Activated T-cell treated with anti-CD3 and anti-CD28 coated beads, Interleukin-2, amount 50 U/mL, for 72 hours (primary cell): ENCODE measurements at regions not wholly inside any gene's neighbourhood (a gene's known extent, or its start where the extent isn't known, plus 50 kb on each side); places are given as distances from the start of the nearest gene placed in this dataset.
"Not testable (repeated sequence)": the region's sequence is repeated elsewhere in the genome, so short reads cannot be mapped to it uniquely, and the experiment has no call there.

Experiments
- ATAC-seq, 2 donors: fragments of 150-1000 bp; cut with Tn5 transposase; replicated peaks in 1 of 2; 2 replicates each; pipeline ENCODE4 v1.10.0; 2021; ENCODE audit warnings: moderate library complexity in 2 of 2, mild to moderate bottlenecking in 1 of 2
- DNase-seq, 2 donors: peaks; one replicate each; pipeline ENCODE4 v3.0.0; 2021 to 2022; ENCODE audit warnings: mixed read lengths in 1 of 2
- H3K27ac Mint-ChIP-seq: one replicate; pipeline ENCODE4 v1.8.0; 2022; ENCODE audit warnings: mild to moderate bottlenecking, moderate library complexity, mixed read lengths
- H3K27me3 Mint-ChIP-seq: one replicate; pipeline ENCODE4 v1.8.0; 2022; ENCODE audit warnings: low read depth, mixed read lengths
- H3K36me3 Mint-ChIP-seq, 2 donors: one replicate each; pipeline ENCODE4 v1.8.0; 2022; ENCODE audit warnings: mixed read lengths in 2 of 2, mild to moderate bottlenecking in 1 of 2; ENCODE audit not compliant: insufficient read depth in 2 of 2
- H3K4me1 Mint-ChIP-seq: one replicate; pipeline ENCODE4 v1.8.0; 2022; ENCODE audit warnings: low read depth, mixed read lengths
- H3K4me3 Mint-ChIP-seq, 2 donors: one replicate each; pipeline ENCODE4 v1.8.0; 2022; ENCODE audit warnings: mild to moderate bottlenecking in 2 of 2, mixed read lengths in 2 of 2, moderate library complexity in 2 of 2
- H3K9me3 Mint-ChIP-seq, 2 donors: one replicate each; pipeline ENCODE4 v1.8.0; 2022; ENCODE audit warnings: mixed read lengths in 2 of 2

- DNase-seq, result no peak
- Mint-ChIP-seq H3K27me3 (no peaks in the 10 kb centered on the region), H3K27ac (no peak overlapping the region), H3K4me1 (no peaks in the 10 kb centered on the region), H3K4me3 (no peak overlapping the region), H3K36me3 (no peaks in the 10 kb centered on the region), H3K9me3 (no peaks in the 10 kb centered on the region)
- no peak for ATAC-seq
These were observed 172.3 kb upstream of the NREP start for GRCh38 chr5:111929261-111929660.

GRCh38 chr5:111928511-111928910, 171.5 kb upstream of the NREP start:
- Mint-ChIP-seq H3K4me1 (no peaks in the 10 kb centered on the region), H3K4me3 (no peak overlapping the region), H3K9me3 (no peaks in the 10 kb centered on the region), H3K27me3 (no peaks in the 10 kb centered on the region), H3K36me3 (no peaks in the 10 kb centered on the region), H3K27ac (no peak overlapping the region)
- DNase-seq (no peak), ATAC-seq (no peak)

GRCh38 chr5:111927191-111927590, 170.2 kb upstream of the NREP start:
- no peak for DNase-seq
- Mint-ChIP-seq H3K9me3 (no peaks in the 10 kb centered on the region), H3K4me1 (no peaks in the 10 kb centered on the region), H3K4me3 (no peak overlapping the region), H3K36me3 (no peaks in the 10 kb centered on the region), H3K27me3 (no peaks in the 10 kb centered on the region), H3K27ac (no peak overlapping the region)
- ATAC-seq, result no peak

- no peaks in the 10 kb centered on the region for H3K9me3 Mint-ChIP-seq
- no peak overlapping the region for H3K27ac Mint-ChIP-seq
- ATAC-seq, result no peak
- H3K36me3 Mint-ChIP-seq, result no peaks in the 10 kb centered on the region
- no peak overlapping the region for H3K4me3 Mint-ChIP-seq
- H3K4me1 Mint-ChIP-seq, result no peaks in the 10 kb centered on the region
- DNase-seq, result no peak
- peaks cover 3% of the 10 kb centered on the region for H3K27me3 Mint-ChIP-seq
These were observed 169.0 kb upstream of the NREP start for GRCh38 chr5:111926026-111926425.

GRCh38 chr5:111922344-111922743, 165.3 kb upstream of the NREP start:
- H3K4me1 Mint-ChIP-seq, result no peaks in the 10 kb centered on the region
- H3K4me3 Mint-ChIP-seq, result no peak overlapping the region
- H3K36me3 Mint-ChIP-seq, result no peaks in the 10 kb centered on the region
- ATAC-seq (no peak), DNase-seq (no peak)
- H3K27ac Mint-ChIP-seq, result no peak overlapping the region
- H3K27me3 Mint-ChIP-seq, result peaks cover 6% of the 10 kb centered on the region
- H3K9me3 Mint-ChIP-seq, result peaks cover 0 to under 1% of the 10 kb centered on the region in 2 donors

GRCh38 chr5:111921691-111922090, 164.7 kb upstream of the NREP start:
- not testable (repeated sequence) for ATAC-seq, H3K4me1 Mint-ChIP-seq, H3K27ac Mint-ChIP-seq, H3K27me3 Mint-ChIP-seq, DNase-seq, H3K9me3 Mint-ChIP-seq, H3K4me3 Mint-ChIP-seq, H3K36me3 Mint-ChIP-seq

GRCh38 chr5:111914966-111915636, 158.1 kb upstream of the NREP start:
- DNase-seq, result no peak
- no peak for ATAC-seq
- Mint-ChIP-seq H3K4me1 (no peaks in the 10 kb centered on the region), H3K4me3 (no peak overlapping the region), H3K9me3 (peaks cover 0 to 2% of the 10 kb centered on the region in 2 donors), H3K36me3 (no peaks in the 10 kb centered on the region), H3K27me3 (peaks cover 6% of the 10 kb centered on the region), H3K27ac (peak overlapping the region; percentile 61)

- DNase-seq (no peak), ATAC-seq (no peak)
- Mint-ChIP-seq H3K4me1 (no peaks in the 10 kb centered on the region), H3K27ac (no peak overlapping the region), H3K27me3 (no peaks in the 10 kb centered on the region), H3K36me3 (peaks cover 0 to 1% of the 10 kb centered on the region in 2 donors), H3K9me3 (peaks cover 4 to 13% of the 10 kb centered on the region in 2 donors), H3K4me3 (no peak overlapping the region)
These were observed 145.4 kb upstream of the NREP start for GRCh38 chr5:111902436-111902835.

GRCh38 chr5:111901296-111901695, 144.3 kb upstream of the NREP start:
- Mint-ChIP-seq H3K27me3 (no peaks in the 10 kb centered on the region), H3K36me3 (peaks cover 0 to 1% of the 10 kb centered on the region in 2 donors), H3K27ac (no peak overlapping the region), H3K9me3 (peaks cover 4 to 15% of the 10 kb centered on the region in 2 donors), H3K4me3 (no peak overlapping the region), H3K4me1 (no peaks in the 10 kb centered on the region)
- DNase-seq, result no peak
- ATAC-seq, result no peak

- Mint-ChIP-seq H3K36me3 (no peaks in the 10 kb centered on the region), H3K4me3 (no peak overlapping the region), H3K27ac (no peak overlapping the region), H3K9me3 (peaks cover 7% of the 10 kb centered on the region in 2 donors), H3K27me3 (no peaks in the 10 kb centered on the region), H3K4me1 (no peaks in the 10 kb centered on the region)
- ATAC-seq, result no peak
- no peak for DNase-seq
These were observed 136.0 kb upstream of the NREP start for GRCh38 chr5:111892949-111893348.

GRCh38 chr5:111887706-111888105, 130.7 kb upstream of the NREP start:
- peaks cover 3 to 7% of the 10 kb centered on the region in 2 donors for H3K9me3 Mint-ChIP-seq
- H3K4me1 Mint-ChIP-seq, result no peaks in the 10 kb centered on the region
- H3K36me3 Mint-ChIP-seq, result no peaks in the 10 kb centered on the region
- no peak overlapping the region for H3K4me3 Mint-ChIP-seq
- H3K27ac Mint-ChIP-seq, result no peak overlapping the region
- DNase-seq (no peak), ATAC-seq (no peak)
- no peaks in the 10 kb centered on the region for H3K27me3 Mint-ChIP-seq

GRCh38 chr5:111869681-111870080, 112.7 kb upstream of the NREP start:
- Mint-ChIP-seq H3K9me3 (no peaks in the 10 kb centered on the region), H3K4me1 (no peaks in the 10 kb centered on the region), H3K27ac (no peak overlapping the region), H3K36me3 (no peaks in the 10 kb centered on the region), H3K4me3 (no peak overlapping the region), H3K27me3 (no peaks in the 10 kb centered on the region)
- ATAC-seq (no peak), DNase-seq (no peak)

GRCh38 chr5:111865356-111865755, 108.4 kb upstream of the NREP start:
- Mint-ChIP-seq H3K27ac (no peak overlapping the region), H3K4me3 (no peak overlapping the region), H3K27me3 (no peaks in the 10 kb centered on the region), H3K9me3 (no peaks in the 10 kb centered on the region), H3K36me3 (no peaks in the 10 kb centered on the region), H3K4me1 (no peaks in the 10 kb centered on the region)
- ATAC-seq (no peak), DNase-seq (no peak)

- Mint-ChIP-seq H3K4me3 (no peak overlapping the region), H3K36me3 (no peaks in the 10 kb centered on the region), H3K4me1 (no peaks in the 10 kb centered on the region), H3K9me3 (no peaks in the 10 kb centered on the region), H3K27ac (no peak overlapping the region), H3K27me3 (no peaks in the 10 kb centered on the region)
- ATAC-seq, result no peak
- DNase-seq, result no peak
These were observed 106.8 kb upstream of the NREP start for GRCh38 chr5:111863801-111864200.
